ENCODE measurements at regions not wholly inside any gene's neighbourhood (a gene's known extent, or its start where the extent isn't known, plus 50 kb on each side); places are given as distances from the start of the nearest gene placed in this dataset.

DNA sequence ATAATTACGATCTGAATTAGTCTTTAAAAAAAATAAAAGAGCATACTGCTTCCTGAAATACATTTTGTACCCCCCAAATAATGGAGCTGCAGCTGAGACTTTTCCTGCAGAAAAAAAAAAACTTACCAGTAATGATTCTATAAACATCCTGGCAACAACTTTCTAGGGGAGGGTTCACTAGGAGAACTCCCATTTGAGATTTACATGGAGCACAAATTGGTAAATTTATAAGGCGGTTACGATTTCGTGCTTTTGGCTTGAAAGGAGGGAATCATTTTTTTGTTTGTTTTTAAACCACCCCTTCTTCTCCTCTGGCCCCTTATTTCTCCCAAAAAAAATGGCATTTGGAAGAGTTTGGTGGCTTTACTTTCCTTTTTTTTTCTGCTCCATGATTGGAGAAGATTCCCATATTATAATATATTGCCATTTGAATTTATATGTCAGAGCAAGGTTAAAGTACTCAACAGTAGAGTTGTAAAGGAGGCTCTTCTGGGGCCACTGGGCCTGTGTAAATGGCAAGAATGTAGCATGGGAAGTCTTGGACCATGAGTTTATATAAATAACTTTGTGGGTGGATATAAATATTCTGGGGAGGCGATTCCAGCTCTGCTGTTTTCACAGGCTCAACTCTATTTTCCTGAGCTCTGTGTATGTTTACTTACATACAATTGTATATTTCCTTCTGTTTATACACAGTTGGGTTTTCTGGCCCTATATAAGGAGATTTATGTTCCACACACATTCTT, 159.9 kb downstream of the CSNK1G3 start:
- Histone ChIP-seq H3K27me3 (ENCODE audit: control insufficient read depth, insufficient read depth, low read length) (no peaks in the 10 kb centered on the region), H3K4me3 (ENCODE audit: low read length) (no peak overlapping the region), H3K4me1 (ENCODE audit: control insufficient read depth, insufficient read depth, low read length) (no peaks in the 10 kb centered on the region), H3K36me3 (ENCODE audit: control insufficient read depth, insufficient read depth, low read length) (no peaks in the 10 kb centered on the region), H3K9me3 (ENCODE audit: control insufficient read depth, low read length) (no peaks in the 10 kb centered on the region), H3K9ac (ENCODE audit: low read length) (no peak overlapping the region)

DNA sequence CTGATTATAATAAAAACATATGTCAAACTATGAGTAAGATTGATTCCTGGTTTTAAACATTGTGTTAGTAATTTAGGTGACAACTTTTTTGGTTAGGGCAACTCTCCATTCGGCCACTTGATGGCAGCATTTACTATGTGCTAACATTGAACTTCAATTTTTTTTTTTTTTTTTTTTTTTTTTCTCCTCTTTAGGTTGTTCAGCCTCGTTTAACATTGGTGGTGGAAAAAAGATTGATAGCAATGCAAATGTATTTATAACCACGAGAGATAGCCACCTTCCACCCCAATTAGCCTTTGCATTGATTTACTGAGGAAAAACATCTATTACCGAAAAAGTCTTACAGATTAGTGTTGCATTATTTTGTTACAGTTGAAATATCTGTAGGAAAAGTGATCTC, 159.1 kb downstream of the CSNK1G3 start:
- no peak overlapping the region for H3K4me3 ChIP-seq (ENCODE audit: low read length)
- H3K9ac ChIP-seq (ENCODE audit: low read length): no peak overlapping the region
- no peaks in the 10 kb centered on the region for H3K36me3 ChIP-seq (ENCODE audit: control insufficient read depth, insufficient read depth, low read length)

More for the DNA sequence above, 159.1 kb downstream of the CSNK1G3 start:
- H3K9me3 ChIP-seq (ENCODE audit: control insufficient read depth, low read length): no peaks in the 10 kb centered on the region
- no peaks in the 10 kb centered on the region for H3K27me3 ChIP-seq (ENCODE audit: control insufficient read depth, insufficient read depth, low read length)
- H3K4me1 ChIP-seq (ENCODE audit: control insufficient read depth, insufficient read depth, low read length): no peaks in the 10 kb centered on the region

Measured in mucosa of stomach (tissue), 1 donor.